Progenitor cell of endocrine pancreas (in vitro differentiated cells): ENCODE measurements at regions not wholly inside any gene's neighbourhood (a gene's known extent, or its start where the extent isn't known, plus 50 kb on each side); places are given as distances from the start of the nearest gene placed in this dataset.

Source experiments
- DNase-seq: peaks from one replicate; pipeline ENCODE4 v3.0.0; 2021; ENCODE audit warnings: low spot score; ENCODE audit not compliant: unreplicated experiment
- H3K27ac Mint-ChIP-seq: 2 replicates; pipeline ENCODE4 v1.8.0; 2021; ENCODE audit warnings: mild to moderate bottlenecking, moderate library complexity, mixed read lengths
- H3K27me3 Mint-ChIP-seq: 2 replicates; pipeline ENCODE4 v1.8.0; 2021; ENCODE audit warnings: mixed read lengths
- H3K36me3 Mint-ChIP-seq: 2 replicates; pipeline ENCODE4 v1.8.0; 2022; ENCODE audit warnings: mixed read lengths; ENCODE audit not compliant: insufficient read depth
- H3K4me1 Mint-ChIP-seq: 2 replicates; pipeline ENCODE4 v1.8.0; 2021; ENCODE audit warnings: low read depth, mixed read lengths
- H3K4me3 Mint-ChIP-seq: 2 replicates; pipeline ENCODE4 v1.8.0; 2021; ENCODE audit warnings: low read depth, mild to moderate bottlenecking, moderate library complexity, mixed read lengths
- H3K9me3 Mint-ChIP-seq: 2 replicates; pipeline ENCODE4 v1.8.0; 2021; ENCODE audit warnings: low read depth, mixed read lengths
- TF ChIP-seq, protein P1 (sequence below): fragments of 200-600 bp; sonication (generic); IDR thresholded peaks from one replicate; pipeline ENCODE4 v1.5.0; 2021; ENCODE audit warnings: antibody characterized with exemption, mild to moderate bottlenecking; ENCODE audit not compliant: unreplicated experiment

DNA sequence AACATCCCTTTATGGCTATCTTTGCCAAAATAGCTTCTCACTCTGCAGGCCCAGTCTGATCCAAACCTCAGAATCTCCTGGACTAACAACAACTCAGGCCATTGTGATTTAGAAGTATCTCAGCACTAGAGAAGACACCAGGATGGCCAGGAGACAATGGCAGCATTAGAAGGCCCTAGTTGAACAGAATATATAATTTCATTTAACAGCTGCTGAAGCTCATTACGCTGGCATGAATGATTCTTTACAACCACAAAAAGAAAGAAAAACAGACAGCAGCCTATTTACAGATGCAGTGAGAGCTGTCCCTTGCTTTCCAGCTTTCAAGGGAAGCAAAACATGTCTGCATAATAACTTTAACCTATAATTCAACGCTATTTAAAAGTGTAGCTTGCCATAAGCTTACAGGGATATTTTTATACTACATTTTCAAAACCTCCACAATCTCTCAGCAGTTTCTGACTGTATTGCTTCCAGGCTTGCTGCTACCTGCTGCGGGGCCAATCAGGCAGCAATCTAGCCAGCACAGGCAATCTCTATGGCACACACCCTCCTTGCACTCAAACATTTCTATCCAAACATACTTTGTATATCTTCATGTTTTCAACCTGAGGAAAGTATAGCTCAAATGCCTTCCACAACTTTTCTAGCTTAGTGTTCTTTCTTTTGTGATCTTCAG, 107.3 kb downstream of the OGFRL1 start:
- H3K9me3 Mint-ChIP-seq, result no peaks in the 10 kb centered on the region
- peaks cover 11% of the 10 kb centered on the region for H3K36me3 Mint-ChIP-seq
- H3K27ac Mint-ChIP-seq, result no peak overlapping the region
- DNase-seq, result no peak
- no peaks in the 10 kb centered on the region for H3K27me3 Mint-ChIP-seq
- no peak overlapping the region for H3K4me3 Mint-ChIP-seq
- TF ChIP-seq, protein P1, sequence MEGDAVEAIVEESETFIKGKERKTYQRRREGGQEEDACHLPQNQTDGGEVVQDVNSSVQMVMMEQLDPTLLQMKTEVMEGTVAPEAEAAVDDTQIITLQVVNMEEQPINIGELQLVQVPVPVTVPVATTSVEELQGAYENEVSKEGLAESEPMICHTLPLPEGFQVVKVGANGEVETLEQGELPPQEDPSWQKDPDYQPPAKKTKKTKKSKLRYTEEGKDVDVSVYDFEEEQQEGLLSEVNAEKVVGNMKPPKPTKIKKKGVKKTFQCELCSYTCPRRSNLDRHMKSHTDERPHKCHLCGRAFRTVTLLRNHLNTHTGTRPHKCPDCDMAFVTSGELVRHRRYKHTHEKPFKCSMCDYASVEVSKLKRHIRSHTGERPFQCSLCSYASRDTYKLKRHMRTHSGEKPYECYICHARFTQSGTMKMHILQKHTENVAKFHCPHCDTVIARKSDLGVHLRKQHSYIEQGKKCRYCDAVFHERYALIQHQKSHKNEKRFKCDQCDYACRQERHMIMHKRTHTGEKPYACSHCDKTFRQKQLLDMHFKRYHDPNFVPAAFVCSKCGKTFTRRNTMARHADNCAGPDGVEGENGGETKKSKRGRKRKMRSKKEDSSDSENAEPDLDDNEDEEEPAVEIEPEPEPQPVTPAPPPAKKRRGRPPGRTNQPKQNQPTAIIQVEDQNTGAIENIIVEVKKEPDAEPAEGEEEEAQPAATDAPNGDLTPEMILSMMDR, result no peak
- peaks cover 1% of the 10 kb centered on the region for H3K4me1 Mint-ChIP-seq

DNA sequence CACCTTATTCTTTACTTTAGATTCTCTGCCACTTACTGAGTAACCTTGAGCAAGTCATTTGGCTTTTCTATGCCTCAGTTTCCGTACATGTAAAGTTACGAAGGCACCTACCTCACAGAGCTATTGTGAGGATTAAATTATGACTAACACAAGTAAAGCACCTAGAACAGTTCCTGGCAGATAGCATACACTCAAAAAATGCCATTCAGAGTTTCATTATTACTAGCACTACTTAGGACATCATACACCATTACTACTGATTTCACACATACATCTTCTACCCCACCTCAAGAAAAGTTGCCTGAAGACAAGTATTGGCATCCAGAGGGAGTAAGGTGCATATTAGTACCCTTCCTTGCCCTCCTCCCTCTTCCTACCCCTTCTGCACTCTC, 107.8 kb downstream of the OGFRL1 start:
- DNase-seq, result no peak
- Mint-ChIP-seq H3K9me3 (no peaks in the 10 kb centered on the region), H3K36me3 (peaks cover 10% of the 10 kb centered on the region), H3K4me3 (no peak overlapping the region), H3K27me3 (no peaks in the 10 kb centered on the region), H3K27ac (no peak overlapping the region), H3K4me1 (peaks cover 1% of the 10 kb centered on the region)
- TF ChIP-seq, protein P1, result no peak

DNA sequence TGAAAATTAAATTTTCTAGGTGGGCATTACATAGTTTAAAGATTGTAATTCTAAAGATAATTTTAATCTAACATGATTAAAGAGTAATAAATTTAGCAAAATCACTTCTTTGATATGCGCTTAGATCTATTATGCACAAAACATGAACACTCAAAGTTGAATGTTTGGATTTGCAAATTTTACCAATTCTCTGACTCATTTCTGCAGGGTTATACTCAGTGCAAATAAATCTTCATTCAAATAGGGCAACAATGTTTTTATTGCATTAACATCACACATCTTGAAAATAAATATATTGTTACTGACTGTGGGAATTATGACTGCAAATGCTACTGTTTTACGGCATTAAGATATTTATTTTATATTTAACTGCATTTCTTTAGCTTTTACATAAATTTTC, 110.7 kb downstream of the OGFRL1 start:
- no peak for DNase-seq
- Mint-ChIP-seq H3K36me3 (peaks cover 4% of the 10 kb centered on the region), H3K27ac (no peak overlapping the region), H3K4me3 (no peak overlapping the region), H3K27me3 (no peaks in the 10 kb centered on the region), H3K9me3 (no peaks in the 10 kb centered on the region), H3K4me1 (peaks cover 10% of the 10 kb centered on the region)
- TF ChIP-seq, protein P1, result no peak

DNA sequence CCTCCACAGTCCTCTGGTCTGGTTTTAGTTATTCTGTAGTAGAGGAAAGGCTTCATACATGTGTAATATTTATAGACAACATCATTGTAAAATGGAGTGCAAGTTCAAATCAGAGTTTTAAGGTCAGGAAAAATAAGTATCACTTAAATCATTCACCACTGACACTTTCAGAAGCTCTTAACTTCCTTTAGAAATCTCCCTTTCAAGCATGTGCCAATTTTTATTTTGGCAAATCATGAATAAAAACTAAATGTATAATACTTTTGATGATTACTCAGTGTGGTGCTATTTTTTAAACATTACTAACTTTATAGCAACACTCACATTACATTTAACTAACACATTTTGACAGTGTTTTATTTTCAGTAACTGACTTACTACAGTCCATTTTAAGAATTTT, 112.2 kb downstream of the OGFRL1 start:
- H3K4me3 Mint-ChIP-seq, result no peak overlapping the region
- H3K27me3 Mint-ChIP-seq, result no peaks in the 10 kb centered on the region
- no peak for DNase-seq
- peaks cover 4% of the 10 kb centered on the region for H3K36me3 Mint-ChIP-seq
- H3K9me3 Mint-ChIP-seq, result no peaks in the 10 kb centered on the region
- TF ChIP-seq, protein P1, result no peak
- peaks cover 23% of the 10 kb centered on the region for H3K4me1 Mint-ChIP-seq
- no peak overlapping the region for H3K27ac Mint-ChIP-seq

DNA sequence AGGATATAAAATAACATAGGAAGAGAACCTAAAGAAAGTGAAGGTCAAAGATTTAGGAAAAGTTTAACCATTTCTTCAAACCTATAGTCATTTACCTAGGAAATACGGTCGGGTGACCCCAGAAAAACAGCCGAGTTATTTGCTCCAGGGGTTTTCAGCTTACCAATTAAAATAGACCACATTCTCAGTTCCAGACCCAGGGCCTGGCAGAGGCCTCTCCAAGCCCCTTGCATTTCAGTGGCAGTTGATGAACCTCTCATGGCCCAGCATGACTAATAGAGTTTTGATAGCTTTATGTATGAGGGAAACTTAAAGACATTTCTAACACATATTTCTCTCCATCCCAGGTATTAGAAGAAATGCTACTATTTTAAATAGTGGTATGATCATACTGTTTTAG, 113.5 kb downstream of the OGFRL1 start:
- Mint-ChIP-seq H3K36me3 (peaks cover 6% of the 10 kb centered on the region), H3K4me1 (peaks cover 27% of the 10 kb centered on the region), H3K9me3 (no peaks in the 10 kb centered on the region), H3K4me3 (no peak overlapping the region), H3K27me3 (no peaks in the 10 kb centered on the region), H3K27ac (no peak overlapping the region)
- TF ChIP-seq, protein P1, result no peak
- DNase-seq, result no peak
